Loucy (cell line): ENCODE measurements at regions not wholly inside any gene's neighbourhood (a gene's known extent, or its start where the extent isn't known, plus 50 kb on each side); places are given as distances from the start of the nearest gene placed in this dataset.

Source experiments
- H2AFZ ChIP-seq: fragments of 200-600 bp; sonication (generic); 2 replicates; pipeline ENCODE4 v1.6.0; 2016; ENCODE audit warnings: antibody characterized with exemption, mild to moderate bottlenecking, low read length, moderate library complexity
- H3F3A ChIP-seq: fragments of 200-600 bp; 2 replicates; pipeline ENCODE4 v1.6.0; 2016; ENCODE audit warnings: antibody characterized with exemption, low read depth, mild to moderate bottlenecking
- H3K27me3 ChIP-seq: fragments of 200-600 bp; sonication (generic); 2 replicates; pipeline ENCODE4 v1.6.1; 2014; ENCODE audit warnings: low read length, mild to moderate bottlenecking; ENCODE audit not compliant: insufficient read depth, poor library complexity, severe bottlenecking
- H3K36me3 ChIP-seq: fragments of 200-600 bp; sonication (generic); 2 replicates; pipeline ENCODE4 v1.6.1; 2016; ENCODE audit warnings: low read length; ENCODE audit not compliant: insufficient read depth
- H3K4me1 ChIP-seq: fragments of 200-600 bp; sonication (generic); 2 replicates; pipeline ENCODE4 v1.5.1; 2014; ENCODE audit warnings: low read length, mild to moderate bottlenecking; ENCODE audit not compliant: insufficient read depth, poor library complexity, severe bottlenecking
- H3K4me2 ChIP-seq: fragments of 200-600 bp; sonication (generic); 2 replicates; pipeline ENCODE4 v1.6.0; 2014; ENCODE audit warnings: antibody characterized with exemption, low read length, low read depth, mild to moderate bottlenecking; ENCODE audit not compliant: poor library complexity, severe bottlenecking
- H3K4me3 ChIP-seq: fragments of 200-600 bp; sonication (generic); 2 replicates; pipeline ENCODE4 v1.5.1; 2014; ENCODE audit warnings: low read length, mild to moderate bottlenecking, mixed read lengths; ENCODE audit not compliant: poor library complexity, severe bottlenecking
- H3K79me2 ChIP-seq: fragments of 200-600 bp; sonication (generic); 2 replicates; pipeline ENCODE4 v1.6.1; 2014; ENCODE audit warnings: low read length; ENCODE audit not compliant: insufficient read depth
- H3K9ac ChIP-seq: fragments of 200-600 bp; sonication (generic); 2 replicates; pipeline ENCODE4 v1.6.0; 2014; ENCODE audit warnings: mild to moderate bottlenecking, low read depth, low read length, moderate library complexity; ENCODE audit not compliant: poor library complexity, severe bottlenecking
- H3K9me2 ChIP-seq: fragments of 200-600 bp; sonication (generic); replicated peaks from 2 replicates; pipeline ENCODE4 v1.6.1; 2016; ENCODE audit warnings: low read depth, low read length, mixed read lengths
- H3K9me3 ChIP-seq: fragments of 200-600 bp; sonication (generic); 2 replicates; pipeline ENCODE4 v1.6.1; 2014; ENCODE audit warnings: mild to moderate bottlenecking, antibody characterized with exemption, low read length, low read depth; ENCODE audit not compliant: insufficient read depth
- H4K20me1 ChIP-seq: fragments of 200-600 bp; sonication (generic); 2 replicates; pipeline ENCODE4 v1.6.0; 2014; ENCODE audit warnings: antibody characterized with exemption, low read length, mild to moderate bottlenecking; ENCODE audit not compliant: insufficient read depth, poor library complexity, severe bottlenecking
- CTCF ChIP-seq: fragments of 200-600 bp; sonication (generic); conservative IDR thresholded peaks from 2 replicates; pipeline ENCODE4 v1.5.1; 2014; ENCODE audit warnings: mild to moderate bottlenecking, antibody characterized with exemption, low read length
- EZH2phosphoT487 ChIP-seq: fragments of 200-600 bp; IDR thresholded peaks from 2 replicates; pipeline ENCODE4 v1.6.1; 2018; ENCODE audit warnings: antibody characterized with exemption, mild to moderate bottlenecking, moderate library complexity, borderline replicate concordance

- Histone ChIP-seq H3K4me3 (no peak overlapping the region), H3K4me2 (no peak overlapping the region)
Observed at GRCh38 chr13:94968757-94969086, 256.4 kb upstream of the SOX21 start.

GRCh38 chr13:94968040-94968756, 255.9 kb upstream of the SOX21 start:
- H4K20me1 ChIP-seq, result no peaks in the 10 kb centered on the region
- H3F3A ChIP-seq, result no peaks in the 10 kb centered on the region
- no peak overlapping the region for H3K9ac ChIP-seq
- TF ChIP-seq CTCF (no peak), EZH2phosphoT487 (no peak)
- no peak overlapping the region for H3K4me2 ChIP-seq
- no peaks in the 10 kb centered on the region for H3K79me2 ChIP-seq
- no peaks in the 10 kb centered on the region for H3K36me3 ChIP-seq
- H3K4me1 ChIP-seq, result no peaks in the 10 kb centered on the region
- no peaks in the 10 kb centered on the region for H3K27me3 ChIP-seq
- no peaks in the 10 kb centered on the region for H3K9me3 ChIP-seq
- no peak overlapping the region for H3K4me3 ChIP-seq
- H2AFZ ChIP-seq, result no peak overlapping the region
- no peaks in the 10 kb centered on the region for H3K9me2 ChIP-seq

More at GRCh38 chr13:94968757-94969086, 256.4 kb upstream of the SOX21 start:
- Histone ChIP-seq H3K9me3 (no peaks in the 10 kb centered on the region), H3K4me1 (no peaks in the 10 kb centered on the region), H3K36me3 (no peaks in the 10 kb centered on the region), H3K79me2 (no peaks in the 10 kb centered on the region), H3K9me2 (no peaks in the 10 kb centered on the region), H3K27me3 (no peaks in the 10 kb centered on the region), H2AFZ (no peak overlapping the region), H3F3A (no peaks in the 10 kb centered on the region), H4K20me1 (no peaks in the 10 kb centered on the region), H3K9ac (no peak overlapping the region)
- TF ChIP-seq CTCF, result no peak
- TF ChIP-seq EZH2phosphoT487, result no peak

GRCh38 chr13:94967183-94968039, 255.1 kb upstream of the SOX21 start:
- no peaks in the 10 kb centered on the region for H3K27me3 ChIP-seq
- no peaks in the 10 kb centered on the region for H3K9me3 ChIP-seq
- H3F3A ChIP-seq, result no peaks in the 10 kb centered on the region
- no peaks in the 10 kb centered on the region for H3K4me1 ChIP-seq
- no peak overlapping the region for H3K4me3 ChIP-seq
- no peaks in the 10 kb centered on the region for H3K36me3 ChIP-seq
- H2AFZ ChIP-seq, result no peak overlapping the region
- H4K20me1 ChIP-seq, result no peaks in the 10 kb centered on the region
- no peak overlapping the region for H3K4me2 ChIP-seq
- no peaks in the 10 kb centered on the region for H3K79me2 ChIP-seq
- no peak for TF ChIP-seq EZH2phosphoT487
- TF ChIP-seq CTCF, result no peak
- no peak overlapping the region for H3K9ac ChIP-seq
- H3K9me2 ChIP-seq, result no peaks in the 10 kb centered on the region
